ENCODE measurements at regions not wholly inside any gene's neighbourhood (a gene's known extent, or its start where the extent isn't known, plus 50 kb on each side); places are given as distances from the start of the nearest gene placed in this dataset.
"Not testable (repeated sequence)": the region's sequence is repeated elsewhere in the genome, so short reads cannot be mapped to it uniquely, and the experiment has no call there.

DNA sequence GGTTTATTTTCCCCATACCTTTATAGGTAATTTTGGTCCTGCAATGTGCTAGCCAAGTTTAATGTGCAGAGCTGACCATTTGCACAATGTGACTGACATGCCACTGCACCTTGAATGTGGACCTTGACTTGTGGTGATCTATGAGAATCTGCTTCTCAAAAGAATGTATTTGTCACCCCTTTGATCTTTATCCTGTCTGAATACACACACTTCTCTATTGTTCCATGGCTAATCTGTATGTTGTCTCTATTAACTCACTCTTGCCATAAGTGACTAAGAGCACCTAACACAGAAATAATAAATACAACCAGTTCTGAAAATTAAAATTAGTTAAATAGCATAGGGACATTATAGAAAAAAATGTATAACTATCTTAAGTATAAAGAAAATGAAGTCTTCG, 1447.6 kb downstream of the RPIA start:
- ATAC-seq (ENCODE audit: low read depth); H3K27me3 Mint-ChIP-seq; POLR2A ChIA-PET; H3K4me1 Mint-ChIP-seq; H3K27ac Mint-ChIP-seq; CTCF ChIA-PET; H3K9me3 Mint-ChIP-seq; DNase-seq; H3K4me3 Mint-ChIP-seq; intact Hi-C loops (cut with micrococcal nuclease); H3K36me3 Mint-ChIP-seq (ENCODE audit: low read depth): not testable (repeated sequence)

DNA sequence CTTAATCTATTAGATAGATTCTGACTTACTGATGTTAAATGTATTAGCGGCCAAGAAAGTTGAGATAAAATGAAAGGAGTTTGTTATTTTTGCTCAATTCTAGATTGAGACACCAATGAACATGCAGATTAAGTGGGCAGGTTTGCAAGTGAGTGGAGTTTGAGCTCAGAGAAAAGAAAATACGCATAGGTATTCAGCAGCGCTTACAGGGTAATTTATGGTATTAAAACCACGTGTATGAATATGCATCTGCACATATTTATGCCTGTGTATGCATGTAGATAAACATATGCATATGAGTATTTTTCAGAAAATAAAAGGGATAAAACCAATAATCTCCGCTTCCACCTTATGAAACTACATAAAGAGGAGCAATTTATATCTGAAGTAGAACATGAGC, 1450.1 kb downstream of the RPIA start:
- CTCF ChIA-PET = not testable (repeated sequence)

DNA sequence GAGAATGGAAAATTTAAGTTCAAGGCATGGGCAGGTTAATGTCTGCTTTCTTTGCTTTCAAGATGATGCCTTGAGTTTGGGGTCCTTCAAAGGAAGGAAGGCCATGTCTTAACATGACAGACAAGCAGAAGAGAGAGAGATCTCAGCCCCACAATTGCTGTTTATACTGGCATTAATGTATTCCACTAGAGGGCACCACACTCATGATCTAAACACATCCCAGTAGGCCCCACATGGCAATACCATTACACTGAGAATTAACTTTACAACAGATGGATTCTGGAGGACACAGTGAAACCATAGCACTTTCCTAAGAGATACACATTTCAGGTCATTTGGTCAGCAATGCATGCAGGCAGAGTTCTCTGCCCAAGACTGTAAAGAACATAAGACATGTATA, 1460.3 kb downstream of the RPIA start:
- H3K4me1 Mint-ChIP-seq; POLR2A ChIA-PET; H3K36me3 Mint-ChIP-seq (ENCODE audit: low read depth); CTCF ChIA-PET; H3K27ac Mint-ChIP-seq; intact Hi-C loops (cut with micrococcal nuclease); H3K27me3 Mint-ChIP-seq; DNase-seq; ATAC-seq (ENCODE audit: low read depth); H3K9me3 Mint-ChIP-seq; H3K4me3 Mint-ChIP-seq: not testable (repeated sequence)

More for the DNA sequence above, 1450.1 kb downstream of the RPIA start:
- H3K4me3 Mint-ChIP-seq; H3K4me1 Mint-ChIP-seq; H3K9me3 Mint-ChIP-seq; intact Hi-C loops (cut with micrococcal nuclease); DNase-seq; H3K27me3 Mint-ChIP-seq; ATAC-seq (ENCODE audit: low read depth); POLR2A ChIA-PET; H3K36me3 Mint-ChIP-seq (ENCODE audit: low read depth); H3K27ac Mint-ChIP-seq: not testable (repeated sequence)

DNA sequence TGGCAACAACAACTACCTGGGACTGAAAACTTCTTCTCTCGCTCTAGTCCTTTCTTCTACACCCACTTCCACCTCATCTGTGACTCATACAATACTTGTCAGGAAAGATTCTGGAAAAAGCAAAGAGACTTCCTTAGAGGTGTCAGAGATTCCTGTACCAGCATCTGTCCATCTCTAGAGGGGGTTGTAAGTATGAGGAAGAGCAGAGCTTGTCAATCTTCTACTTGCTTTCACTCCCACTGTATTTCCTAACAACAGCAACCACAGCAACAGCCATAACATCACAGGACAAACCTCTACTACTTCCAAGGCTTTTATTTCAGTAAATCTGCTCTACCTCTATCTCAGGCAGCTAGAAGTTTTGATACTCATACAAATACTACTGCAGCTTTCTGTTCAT, 1479.5 kb downstream of the RPIA start:
- ATAC-seq (ENCODE audit: low read depth); intact Hi-C loops (cut with micrococcal nuclease); H3K36me3 Mint-ChIP-seq (ENCODE audit: low read depth); H3K4me1 Mint-ChIP-seq; H3K27ac Mint-ChIP-seq; H3K4me3 Mint-ChIP-seq; H3K27me3 Mint-ChIP-seq; POLR2A ChIA-PET; H3K9me3 Mint-ChIP-seq; CTCF ChIA-PET; DNase-seq: not testable (repeated sequence)

DNA sequence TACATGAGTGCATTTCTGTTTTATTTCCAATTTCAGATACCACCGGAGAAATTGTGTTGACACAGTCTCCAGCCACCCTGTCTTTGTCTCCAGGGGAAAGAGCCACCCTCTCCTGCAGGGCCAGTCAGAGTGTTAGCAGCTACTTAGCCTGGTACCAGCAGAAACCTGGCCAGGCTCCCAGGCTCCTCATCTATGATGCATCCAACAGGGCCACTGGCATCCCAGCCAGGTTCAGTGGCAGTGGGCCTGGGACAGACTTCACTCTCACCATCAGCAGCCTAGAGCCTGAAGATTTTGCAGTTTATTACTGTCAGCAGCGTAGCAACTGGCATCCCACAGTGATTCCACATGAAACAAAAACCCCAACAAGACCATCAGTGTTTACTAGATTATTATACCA, 1481.6 kb downstream of the RPIA start:
- CTCF ChIA-PET; POLR2A ChIA-PET; H3K27me3 Mint-ChIP-seq; intact Hi-C loops (cut with micrococcal nuclease); H3K36me3 Mint-ChIP-seq (ENCODE audit: low read depth); H3K4me3 Mint-ChIP-seq; DNase-seq; ATAC-seq (ENCODE audit: low read depth); H3K4me1 Mint-ChIP-seq; H3K9me3 Mint-ChIP-seq; H3K27ac Mint-ChIP-seq: not testable (repeated sequence)

DNA sequence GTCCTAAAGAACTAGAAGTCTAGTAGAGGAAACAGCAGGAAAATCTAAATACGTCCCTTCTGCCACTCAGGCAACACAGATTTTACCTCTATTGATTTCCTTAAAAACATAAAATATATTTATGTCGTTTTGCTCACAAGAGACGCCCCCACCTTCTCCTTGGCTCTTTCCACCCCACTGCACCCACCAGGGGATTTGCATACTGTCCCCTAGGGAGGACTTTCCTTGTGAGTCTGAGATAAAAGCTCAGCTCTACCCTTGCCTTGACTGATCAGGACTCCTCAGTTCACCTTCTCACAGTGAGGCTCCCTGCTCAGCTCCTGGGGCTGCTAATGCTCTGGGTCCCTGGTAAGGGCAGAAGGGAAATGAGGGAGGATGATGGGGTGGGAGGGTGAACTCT, 1488.1 kb downstream of the RPIA start:
- CTCF ChIA-PET; DNase-seq; POLR2A ChIA-PET; H3K36me3 Mint-ChIP-seq (ENCODE audit: low read depth); intact Hi-C loops (cut with micrococcal nuclease); H3K27me3 Mint-ChIP-seq; H3K9me3 Mint-ChIP-seq: not testable (repeated sequence)
- peak overlapping the region; percentile 30 for H3K4me3 Mint-ChIP-seq
- ATAC-seq (ENCODE audit: low read depth) = peak; percentile 34
- H3K27ac Mint-ChIP-seq = peak overlapping the region; percentile 16
- H3K4me1 Mint-ChIP-seq = peaks cover 21% of the 10 kb centered on the region

DNA sequence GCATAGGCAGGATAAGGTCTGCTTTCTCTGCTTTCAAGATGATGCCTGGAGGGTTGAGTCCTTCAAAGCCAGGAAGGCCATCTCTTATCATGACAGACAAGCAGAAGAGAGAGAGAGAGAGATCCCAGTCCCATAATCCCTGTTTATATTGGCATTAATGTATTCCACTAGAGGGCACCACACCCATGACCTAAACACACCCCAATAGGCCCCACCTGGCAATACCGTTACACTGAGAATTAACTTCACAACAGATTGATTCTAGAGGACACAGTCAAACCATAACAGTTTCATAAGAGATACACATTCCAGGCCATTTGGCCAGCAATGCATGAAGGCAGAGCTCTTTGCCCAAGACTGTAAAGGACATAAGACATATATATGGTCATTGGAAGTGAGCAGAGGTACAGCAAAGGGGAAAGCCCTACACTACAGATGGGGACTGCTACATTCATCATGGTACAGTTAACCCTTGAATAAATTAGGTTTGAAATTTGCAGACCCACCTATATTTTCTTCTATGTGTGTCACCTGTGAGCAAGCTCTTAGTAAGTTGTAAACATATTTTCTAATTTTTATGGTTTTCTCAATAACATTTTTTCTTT, 1516.1 kb downstream of the RPIA start:
- peak; percentile 75 for ATAC-seq (ENCODE audit: low read depth)
- H3K27me3 Mint-ChIP-seq = peaks cover 10% of the 10 kb centered on the region
- H3K4me1 Mint-ChIP-seq = peaks cover 30% of the 10 kb centered on the region
- no peak for DNase-seq
- no peaks in the 10 kb centered on the region for H3K9me3 Mint-ChIP-seq
- intact Hi-C loops (cut with micrococcal nuclease) = no loop called here
- no peaks in the 10 kb centered on the region for H3K36me3 Mint-ChIP-seq (ENCODE audit: low read depth)
- no peak overlapping the region for H3K27ac Mint-ChIP-seq
- POLR2A ChIA-PET = no interaction called here
- TF ChIP-seq, protein P1, sequence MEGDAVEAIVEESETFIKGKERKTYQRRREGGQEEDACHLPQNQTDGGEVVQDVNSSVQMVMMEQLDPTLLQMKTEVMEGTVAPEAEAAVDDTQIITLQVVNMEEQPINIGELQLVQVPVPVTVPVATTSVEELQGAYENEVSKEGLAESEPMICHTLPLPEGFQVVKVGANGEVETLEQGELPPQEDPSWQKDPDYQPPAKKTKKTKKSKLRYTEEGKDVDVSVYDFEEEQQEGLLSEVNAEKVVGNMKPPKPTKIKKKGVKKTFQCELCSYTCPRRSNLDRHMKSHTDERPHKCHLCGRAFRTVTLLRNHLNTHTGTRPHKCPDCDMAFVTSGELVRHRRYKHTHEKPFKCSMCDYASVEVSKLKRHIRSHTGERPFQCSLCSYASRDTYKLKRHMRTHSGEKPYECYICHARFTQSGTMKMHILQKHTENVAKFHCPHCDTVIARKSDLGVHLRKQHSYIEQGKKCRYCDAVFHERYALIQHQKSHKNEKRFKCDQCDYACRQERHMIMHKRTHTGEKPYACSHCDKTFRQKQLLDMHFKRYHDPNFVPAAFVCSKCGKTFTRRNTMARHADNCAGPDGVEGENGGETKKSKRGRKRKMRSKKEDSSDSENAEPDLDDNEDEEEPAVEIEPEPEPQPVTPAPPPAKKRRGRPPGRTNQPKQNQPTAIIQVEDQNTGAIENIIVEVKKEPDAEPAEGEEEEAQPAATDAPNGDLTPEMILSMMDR (IDR thresholded peaks at IDR 0.05) = no peak
- CTCF ChIA-PET = interaction anchor here (1.2 to 1.4 kb wide), 2 partner anchors 14 to 34 kb away, joined by 3 read pairs; no protein-coding TSS in a partner anchor
- no peak overlapping the region for H3K4me3 Mint-ChIP-seq

DNA sequence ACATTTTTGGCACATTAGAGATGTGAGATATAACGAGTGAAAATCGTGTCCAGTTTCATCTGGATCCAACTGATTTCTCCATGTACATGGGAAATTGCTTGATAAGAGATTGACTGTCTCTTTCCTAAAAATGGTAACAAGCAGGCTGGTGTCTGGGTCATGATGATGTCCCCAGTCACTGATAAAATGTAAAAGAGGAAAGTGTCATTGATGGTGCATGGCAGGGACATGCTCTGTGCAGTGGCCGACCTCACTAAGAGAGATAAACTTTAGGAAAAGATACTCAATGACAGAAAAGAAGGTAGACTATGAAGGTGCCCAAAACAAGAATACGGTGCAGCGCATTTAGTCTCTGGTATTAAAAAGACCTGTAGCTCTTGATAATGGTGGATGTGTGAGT, 1517.5 kb downstream of the RPIA start:
- ATAC-seq (ENCODE audit: low read depth) (no peak), DNase-seq (no peak)
- Mint-ChIP-seq H3K4me3 (no peak overlapping the region), H3K27ac (no peak overlapping the region), H3K36me3 (ENCODE audit: low read depth) (no peaks in the 10 kb centered on the region), H3K4me1 (peaks cover 37% of the 10 kb centered on the region), H3K9me3 (no peaks in the 10 kb centered on the region), H3K27me3 (peaks cover 5% of the 10 kb centered on the region)
- intact Hi-C loops (cut with micrococcal nuclease) = no loop called here
- ChIA-PET POLR2A (no interaction called here), CTCF (no interaction called here)
- TF ChIP-seq, protein P1 (IDR thresholded peaks at IDR 0.05) = no peak

Data from activated B cell treated with CpG ODN at 0.5 μM for 24 hours (primary cell).